ENCODE measurements at regions not wholly inside any gene's neighbourhood (a gene's known extent, or its start where the extent isn't known, plus 50 kb on each side); places are given as distances from the start of the nearest gene placed in this dataset.

GRCh38 chr20:37596168-37596567, 68.5 kb upstream of the BLCAP start:
- TF ChIP-seq POLR2A (IDR thresholded peaks at IDR 0.05) (no peak), CTCF (IDR thresholded peaks at IDR 0.05) (no peak)
